ENCODE measurements at regions not wholly inside any gene's neighbourhood (a gene's known extent, or its start where the extent isn't known, plus 50 kb on each side); places are given as distances from the start of the nearest gene placed in this dataset.

DNA sequence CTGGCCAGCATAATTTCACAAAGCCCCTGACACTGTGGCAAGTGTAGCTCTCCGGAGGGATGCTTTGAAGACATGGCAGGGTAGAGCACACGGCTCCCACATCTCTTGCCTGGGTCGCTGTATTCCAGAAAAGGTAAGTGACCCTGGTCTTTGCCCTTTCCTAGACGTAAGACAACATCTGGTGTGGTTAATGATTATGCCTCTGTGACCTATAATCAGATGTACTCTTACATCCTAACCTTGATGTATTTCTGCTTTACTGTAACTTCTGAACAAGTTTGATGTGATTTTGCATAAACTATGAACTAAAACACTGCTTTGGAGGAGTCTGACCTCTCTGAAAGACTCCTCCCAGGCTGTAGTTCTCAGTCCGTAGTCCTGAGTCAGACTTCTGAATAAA is 59.1 kb upstream of the ACSL1 start:
- DNase-seq (ENCODE audit: low read depth, low spot score) (no peak), ATAC-seq (no peak), FAIRE-seq (no peak)
- ChIA-PET RAD21 (ENCODE audit: unreplicated experiment) (no interaction called here), SMC1A (ENCODE audit: uncharacterized antibody, unreplicated experiment) (interaction anchor here (1.1 to 1.6 kb wide), 2 partner anchors 12 to 13 kb away, joined by 3 read pairs; no protein-coding TSS in a partner anchor), POLR2A (no interaction called here), CTCF (no interaction called here)
- no peak overlapping the region for H2AFZ ChIP-seq (ENCODE audit: control insufficient read depth, low read depth, low read length)
- in situ Hi-C loops (cut with MboI) = no loop called here
- no peaks in the 10 kb centered on the region for H3K27me3 ChIP-seq (replicated peaks in 1 of 2; ENCODE audit: control insufficient read depth in 2 of 2, insufficient read depth in 2 of 2, low read length in 1 of 2)
- no peak overlapping the region for H3K4me2 ChIP-seq (ENCODE audit: control insufficient read depth, insufficient read depth)
- no peak overlapping the region for H3K27ac ChIP-seq (ENCODE audit: control insufficient read depth, insufficient read depth)
- intact Hi-C loops (cut with micrococcal nuclease; ENCODE audit: unreplicated experiment) = no loop called here
- no TSS peak for BruUV-seq (replicated peaks)
- no peaks in the 10 kb centered on the region for H3K79me2 ChIP-seq (ENCODE audit: control insufficient read depth, insufficient read depth, low read length)
- H3K9ac ChIP-seq (ENCODE audit: control insufficient read depth, insufficient read depth, low read length) = no peak overlapping the region
- WGBS (ENCODE audit: insufficient coverage, insufficient replicate concordance, low lambda C conversion rate, missing lambda C conversion rate) = 51% methylated on average over 5 of the region's 5 CpGs
- no peaks in the 10 kb centered on the region for H4K20me1 ChIP-seq (ENCODE audit: control insufficient read depth, insufficient read depth)
- TF ChIP-seq, protein P1, sequence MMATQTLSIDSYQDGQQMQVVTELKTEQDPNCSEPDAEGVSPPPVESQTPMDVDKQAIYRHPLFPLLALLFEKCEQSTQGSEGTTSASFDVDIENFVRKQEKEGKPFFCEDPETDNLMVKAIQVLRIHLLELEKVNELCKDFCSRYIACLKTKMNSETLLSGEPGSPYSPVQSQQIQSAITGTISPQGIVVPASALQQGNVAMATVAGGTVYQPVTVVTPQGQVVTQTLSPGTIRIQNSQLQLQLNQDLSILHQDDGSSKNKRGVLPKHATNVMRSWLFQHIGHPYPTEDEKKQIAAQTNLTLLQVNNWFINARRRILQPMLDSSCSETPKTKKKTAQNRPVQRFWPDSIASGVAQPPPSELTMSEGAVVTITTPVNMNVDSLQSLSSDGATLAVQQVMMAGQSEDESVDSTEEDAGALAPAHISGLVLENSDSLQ (IDR thresholded peaks at IDR 0.05) = no peak
- TF ChIP-seq, protein P2, sequence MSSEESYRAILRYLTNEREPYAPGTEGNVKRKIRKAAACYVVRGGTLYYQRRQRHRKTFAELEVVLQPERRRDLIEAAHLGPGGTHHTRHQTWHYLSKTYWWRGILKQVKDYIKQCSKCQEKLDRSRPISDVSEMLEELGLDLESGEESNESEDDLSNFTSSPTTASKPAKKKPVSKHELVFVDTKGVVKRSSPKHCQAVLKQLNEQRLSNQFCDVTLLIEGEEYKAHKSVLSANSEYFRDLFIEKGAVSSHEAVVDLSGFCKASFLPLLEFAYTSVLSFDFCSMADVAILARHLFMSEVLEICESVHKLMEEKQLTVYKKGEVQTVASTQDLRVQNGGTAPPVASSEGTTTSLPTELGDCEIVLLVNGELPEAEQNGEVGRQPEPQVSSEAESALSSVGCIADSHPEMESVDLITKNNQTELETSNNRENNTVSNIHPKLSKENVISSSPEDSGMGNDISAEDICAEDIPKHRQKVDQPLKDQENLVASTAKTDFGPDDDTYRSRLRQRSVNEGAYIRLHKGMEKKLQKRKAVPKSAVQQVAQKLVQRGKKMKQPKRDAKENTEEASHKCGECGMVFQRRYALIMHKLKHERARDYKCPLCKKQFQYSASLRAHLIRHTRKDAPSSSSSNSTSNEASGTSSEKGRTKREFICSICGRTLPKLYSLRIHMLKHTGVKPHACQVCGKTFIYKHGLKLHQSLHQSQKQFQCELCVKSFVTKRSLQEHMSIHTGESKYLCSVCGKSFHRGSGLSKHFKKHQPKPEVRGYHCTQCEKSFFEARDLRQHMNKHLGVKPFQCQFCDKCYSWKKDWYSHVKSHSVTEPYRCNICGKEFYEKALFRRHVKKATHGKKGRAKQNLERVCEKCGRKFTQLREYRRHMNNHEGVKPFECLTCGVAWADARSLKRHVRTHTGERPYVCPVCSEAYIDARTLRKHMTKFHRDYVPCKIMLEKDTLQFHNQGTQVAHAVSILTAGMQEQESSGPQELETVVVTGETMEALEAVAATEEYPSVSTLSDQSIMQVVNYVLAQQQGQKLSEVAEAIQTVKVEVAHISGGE (CRISPR knock-in tag; IDR thresholded peaks at IDR 0.05) = no peak
- TF ChIP-seq EP300 (IDR thresholded peaks at IDR 0.05; ENCODE audit: borderline replicate concordance in 1 of 2, control insufficient read depth in 1 of 2, low read depth in 2 of 2, low read length in 2 of 2) = no peak
- no peak for TF ChIP-seq ZZZ3 (IDR thresholded peaks at IDR 0.05; ENCODE audit: control insufficient read depth, insufficient read length, low read depth)
- TF ChIP-seq EZH2 (IDR thresholded peaks at IDR 0.05; ENCODE audit: borderline replicate concordance, control insufficient read depth, low read depth, low read length) = no peak
- TF ChIP-seq ETV6 (conservative IDR thresholded peaks at IDR 0.05 in 1 of 2, IDR thresholded peaks at IDR 0.05 in 1 of 2; ENCODE audit: borderline replicate concordance in 1 of 2, low read depth in 1 of 2) = no peak
- H3K4me1 ChIP-seq (ENCODE audit: control insufficient read depth, insufficient read depth, low read length) = no peaks in the 10 kb centered on the region; the same call in 1 of the 2 replicates
- no peak overlapping the region for H3K4me3 ChIP-seq
- no peaks in the 10 kb centered on the region for H3K36me3 ChIP-seq (ENCODE audit: control insufficient read depth in 2 of 2, insufficient read depth in 2 of 2, low read length in 1 of 2)
- no peaks in the 10 kb centered on the region for H3K9me3 ChIP-seq (replicated peaks; ENCODE audit: control insufficient read depth, insufficient read depth, low read length)
